Chondrocyte (in vitro differentiated cells): ENCODE measurements at regions not wholly inside any gene's neighbourhood (a gene's known extent, or its start where the extent isn't known, plus 50 kb on each side); places are given as distances from the start of the nearest gene placed in this dataset.

Source experiments
- DNase-seq: peaks from one replicate; pipeline ENCODE4 v3.0.0; 2021; ENCODE audit warnings: mixed read lengths, low spot score
- H3K27ac Mint-ChIP-seq: one replicate; pipeline ENCODE4 v1.8.0; 2021; ENCODE audit warnings: mild to moderate bottlenecking, moderate library complexity, mixed read lengths; ENCODE audit not compliant: unreplicated experiment
- H3K27me3 Mint-ChIP-seq: 2 replicates; pipeline ENCODE4 v1.8.0; 2021; ENCODE audit warnings: low read depth, mixed read lengths
- H3K36me3 Mint-ChIP-seq: 2 replicates; pipeline ENCODE4 v1.8.0; 2021; ENCODE audit warnings: low read depth, mixed read lengths
- H3K4me1 Mint-ChIP-seq: 2 replicates; pipeline ENCODE4 v1.8.0; 2021; ENCODE audit warnings: low read depth, mild to moderate bottlenecking, mixed read lengths
- H3K4me3 Mint-ChIP-seq: one replicate; pipeline ENCODE4 v1.8.0; 2021; ENCODE audit warnings: mild to moderate bottlenecking, moderate library complexity, mixed read lengths; ENCODE audit not compliant: unreplicated experiment
- H3K9me3 Mint-ChIP-seq: 2 replicates; pipeline ENCODE4 v1.8.0; 2021; ENCODE audit warnings: low read depth, mixed read lengths
- CTCF ChIP-seq: fragments of 200-600 bp; sonication (generic); IDR thresholded peaks from 2 replicates; pipeline ENCODE4 v1.5.0; 2021; ENCODE audit warnings: antibody characterized with exemption, mild to moderate bottlenecking, moderate library complexity

GRCh38 chrX:113545040-113545439, 704.4 kb upstream of the AMOT start:
- no peak for DNase-seq
- Mint-ChIP-seq H3K27me3 (no peaks in the 10 kb centered on the region), H3K27ac (no peak overlapping the region), H3K36me3 (no peaks in the 10 kb centered on the region), H3K9me3 (no peaks in the 10 kb centered on the region), H3K4me1 (no peaks in the 10 kb centered on the region), H3K4me3 (no peak overlapping the region)
- no peak for TF ChIP-seq CTCF

- no peak overlapping the region for H3K27ac Mint-ChIP-seq
- H3K27me3 Mint-ChIP-seq: no peaks in the 10 kb centered on the region
- no peak for TF ChIP-seq CTCF
- H3K36me3 Mint-ChIP-seq: no peaks in the 10 kb centered on the region
- H3K4me3 Mint-ChIP-seq: no peak overlapping the region
- peaks cover 2% of the 10 kb centered on the region for H3K9me3 Mint-ChIP-seq
- DNase-seq: no peak
- no peaks in the 10 kb centered on the region for H3K4me1 Mint-ChIP-seq
Measured at GRCh38 chrX:113539599-113540356, 699.1 kb upstream of the AMOT start.

GRCh38 chrX:113529426-113530013, 688.9 kb upstream of the AMOT start:
- no peaks in the 10 kb centered on the region for H3K36me3 Mint-ChIP-seq
- no peak overlapping the region for H3K4me3 Mint-ChIP-seq
- no peak for DNase-seq
- TF ChIP-seq CTCF: no peak
- H3K27me3 Mint-ChIP-seq: no peaks in the 10 kb centered on the region
- H3K9me3 Mint-ChIP-seq: no peaks in the 10 kb centered on the region
- H3K4me1 Mint-ChIP-seq: no peaks in the 10 kb centered on the region
- no peak overlapping the region for H3K27ac Mint-ChIP-seq

- Mint-ChIP-seq H3K4me1 (no peaks in the 10 kb centered on the region), H3K4me3 (no peak overlapping the region)
- no peak for TF ChIP-seq CTCF
Measured at GRCh38 chrX:113522814-113523213, 682.2 kb upstream of the AMOT start.

GRCh38 chrX:113514906-113515305, 674.3 kb upstream of the AMOT start:
- Mint-ChIP-seq H3K4me1 (peaks cover 23% of the 10 kb centered on the region), H3K27ac (no peak overlapping the region), H3K4me3 (no peak overlapping the region), H3K36me3 (no peaks in the 10 kb centered on the region), H3K9me3 (no peaks in the 10 kb centered on the region), H3K27me3 (no peaks in the 10 kb centered on the region)
- no peak for DNase-seq
- TF ChIP-seq CTCF: no peak

More at GRCh38 chrX:113522814-113523213, 682.2 kb upstream of the AMOT start:
- Mint-ChIP-seq H3K27ac (no peak overlapping the region), H3K36me3 (no peaks in the 10 kb centered on the region), H3K9me3 (no peaks in the 10 kb centered on the region), H3K27me3 (no peaks in the 10 kb centered on the region)
- no peak for DNase-seq
